HG03175 (cell line): ENCODE measurements at regions not wholly inside any gene's neighbourhood (a gene's known extent, or its start where the extent isn't known, plus 50 kb on each side); places are given as distances from the start of the nearest gene placed in this dataset.

ENCODE experiments used
- ATAC-seq: cut with Tn5 transposase; IDR thresholded peaks from one replicate; pipeline ENCODE4 v1.9.1; 2021; ENCODE audit warnings: mild to moderate bottlenecking, moderate library complexity; ENCODE audit not compliant: unreplicated experiment

GRCh38 chr21:41633627-41634026, 125.7 kb upstream of the TMPRSS2 start:
- no peak for ATAC-seq

GRCh38 chr21:41632748-41633475, 125.0 kb upstream of the TMPRSS2 start:
- ATAC-seq, result no peak

GRCh38 chr21:41631564-41632461, 123.9 kb upstream of the TMPRSS2 start:
- no peak for ATAC-seq

GRCh38 chr21:41630917-41631316, 123.0 kb upstream of the TMPRSS2 start:
- ATAC-seq, result no peak

- no peak for ATAC-seq
Observed at GRCh38 chr21:41630249-41630648, 122.3 kb upstream of the TMPRSS2 start.

- ATAC-seq, result no peak
Observed at GRCh38 chr21:41628256-41628655, 120.3 kb upstream of the TMPRSS2 start.

- ATAC-seq, result no peak
Observed at GRCh38 chr21:41627428-41627827, 119.5 kb upstream of the TMPRSS2 start.

GRCh38 chr21:41626021-41626420, 118.1 kb upstream of the TMPRSS2 start:
- ATAC-seq, result no peak

- ATAC-seq, result no peak
Observed at GRCh38 chr21:41625428-41625827, 117.5 kb upstream of the TMPRSS2 start.

- ATAC-seq, result no peak
Observed at GRCh38 chr21:41624674-41625310, 116.8 kb upstream of the TMPRSS2 start.

- ATAC-seq, result no peak
Observed at GRCh38 chr21:41623945-41624344, 116.0 kb upstream of the TMPRSS2 start.

GRCh38 chr21:41622831-41623548, 115.0 kb upstream of the TMPRSS2 start:
- ATAC-seq, result no peak

GRCh38 chr21:41622201-41622600, 114.2 kb upstream of the TMPRSS2 start:
- no peak for ATAC-seq

GRCh38 chr21:41621513-41621912, 113.6 kb upstream of the TMPRSS2 start:
- ATAC-seq, result no peak

GRCh38 chr21:41620982-41621381, 113.0 kb upstream of the TMPRSS2 start:
- ATAC-seq, result no peak

GRCh38 chr21:41620541-41620940, 112.6 kb upstream of the TMPRSS2 start:
- no peak for ATAC-seq

- no peak for ATAC-seq
Observed at GRCh38 chr21:41616031-41616591, 108.2 kb upstream of the TMPRSS2 start.

- no peak for ATAC-seq
Observed at GRCh38 chr21:41615613-41616012, 107.7 kb upstream of the TMPRSS2 start.

- ATAC-seq, result no peak
Observed at GRCh38 chr21:41614511-41614910, 106.6 kb upstream of the TMPRSS2 start.

GRCh38 chr21:41613533-41613909, 105.6 kb upstream of the TMPRSS2 start:
- no peak for ATAC-seq
